GM23338 (cell line): ENCODE measurements at regions not wholly inside any gene's neighbourhood (a gene's known extent, or its start where the extent isn't known, plus 50 kb on each side); places are given as distances from the start of the nearest gene placed in this dataset.

Source experiments
- ATAC-seq: fragments of 200-7000 bp; cut with Tn5 transposase; 3 replicates; pipeline ENCODE4 v1.9.1; 2020
- DNase-seq: peaks from one replicate; pipeline ENCODE4 v3.0.0-alpha.2; 2015; ENCODE audit warnings: low spot score
- H2AFZ ChIP-seq: fragments of 200-600 bp; sonication (generic); 2 replicates; pipeline ENCODE4 v1.8.0; 2016; ENCODE audit warnings: antibody characterized with exemption, mild to moderate bottlenecking, moderate library complexity
- H3F3A ChIP-seq: fragments of 200-600 bp; sonication (generic); replicated peaks from 2 replicates; pipeline ENCODE4 v1.8.0; 2017; ENCODE audit warnings: antibody characterized with exemption, mixed run types, low read depth
- H3K27ac ChIP-seq: fragments of 200-600 bp; sonication (generic); 2 replicates; pipeline ENCODE4 v1.6.1; 2016; ENCODE audit warnings: low read depth
- H3K27me3 ChIP-seq: fragments of 200-600 bp; sonication (generic); 2 replicates; pipeline ENCODE4 v1.8.0; 2016; ENCODE audit warnings: mild to moderate bottlenecking, mixed run types, moderate library complexity; ENCODE audit not compliant: insufficient read depth
- H3K36me3 ChIP-seq: fragments of 200-600 bp; sonication (generic); 2 replicates; pipeline ENCODE4 v1.8.0; 2016; ENCODE audit warnings: mild to moderate bottlenecking; ENCODE audit not compliant: insufficient read depth
- H3K4me1 ChIP-seq: fragments of 200-600 bp; sonication (generic); 2 replicates; pipeline ENCODE4 v1.8.0; 2016; ENCODE audit warnings: mild to moderate bottlenecking, moderate library complexity; ENCODE audit not compliant: insufficient read depth
- H3K4me2 ChIP-seq: fragments of 200-600 bp; sonication (generic); 2 replicates; pipeline ENCODE4 v1.7.1; 2017; ENCODE audit warnings: mixed run types
- H3K4me3 ChIP-seq: fragments of 200-600 bp; sonication (generic); 2 replicates; pipeline ENCODE4 v1.6.1; 2016; ENCODE audit warnings: mixed run types
- H3K79me2 ChIP-seq: fragments of 200-600 bp; sonication (generic); replicated peaks from 2 replicates; pipeline ENCODE4 v1.8.0; 2017; ENCODE audit warnings: mild to moderate bottlenecking; ENCODE audit not compliant: insufficient read depth
- H3K9me2 ChIP-seq: fragments of 200-600 bp; sonication (generic); 2 replicates; pipeline ENCODE4 v1.8.0; 2017; ENCODE audit not compliant: insufficient read depth
- H4K20me1 ChIP-seq: fragments of 200-600 bp; sonication (generic); replicated peaks from 2 replicates; pipeline ENCODE4 v1.8.0; 2017; ENCODE audit warnings: mild to moderate bottlenecking; ENCODE audit not compliant: insufficient read depth
- H3K27ac Mint-ChIP-seq: 2 replicates; pipeline ENCODE4 v1.8.0; 2020; ENCODE audit warnings: inconsistent platforms, mild to moderate bottlenecking, moderate library complexity, mixed read lengths
- H3K27me3 Mint-ChIP-seq: 3 replicates; pipeline ENCODE4 v1.8.0; 2022; ENCODE audit warnings: low read depth, mild to moderate bottlenecking, moderate library complexity, mixed read lengths, inconsistent platforms; ENCODE audit not compliant: insufficient read depth, poor library complexity
- H3K36me3 Mint-ChIP-seq: 3 replicates; pipeline ENCODE4 v1.8.0; 2021; ENCODE audit warnings: low read depth, mild to moderate bottlenecking, inconsistent platforms, moderate library complexity, mixed read lengths
- H3K4me1 Mint-ChIP-seq: 3 replicates; pipeline ENCODE4 v1.8.0; 2020; ENCODE audit warnings: mild to moderate bottlenecking, inconsistent platforms, mixed read lengths
- H3K4me3 Mint-ChIP-seq: 3 replicates; pipeline ENCODE4 v1.8.0; 2021; ENCODE audit warnings: moderate library complexity, mild to moderate bottlenecking, inconsistent platforms, mixed read lengths
- H3K9me3 Mint-ChIP-seq: 3 replicates; pipeline ENCODE4 v1.8.0; 2020; ENCODE audit warnings: moderate library complexity, mild to moderate bottlenecking, inconsistent platforms, mixed read lengths
- CREB1 ChIP-seq: fragments of 250-450 bp; sonication (Bioruptor Pico); IDR thresholded peaks from 2 replicates; pipeline ENCODE4 v1.5.0; 2020; ENCODE audit warnings: low read depth, mild to moderate bottlenecking, moderate library complexity
- CTCF ChIP-seq, 2 experiments: fragments of 200-600 bp in 1 of 2; sonication (generic) in 1 of 2; conservative IDR thresholded peaks; 2 replicates each; pipeline versions ENCODE4 v1.5.1 to v1.6.1; 2016 to 2017; ENCODE audit warnings: antibody characterized with exemption in 2 of 2, low read depth in 2 of 2, mild to moderate bottlenecking in 2 of 2, moderate library complexity in 1 of 2
- ETS1 ChIP-seq: IDR thresholded peaks from 2 replicates; pipeline ENCODE4 v1.6.1; 2016; ENCODE audit warnings: antibody characterized with exemption
- EZH2 ChIP-seq: fragments of 200-600 bp; sonication (generic); IDR thresholded peaks from one replicate; pipeline ENCODE4 v1.8.0; 2017; ENCODE audit warnings: antibody characterized with exemption, mild to moderate bottlenecking, low read depth; ENCODE audit not compliant: unreplicated experiment
- EZH2phosphoT487 ChIP-seq: fragments of 200-600 bp; sonication (generic); IDR thresholded peaks from one replicate; pipeline ENCODE4 v1.8.1; 2018; ENCODE audit warnings: antibody characterized with exemption; ENCODE audit not compliant: unreplicated experiment
- JUNB ChIP-seq: IDR thresholded peaks from one replicate; pipeline ENCODE4 v1.6.1; 2016; ENCODE audit warnings: antibody characterized with exemption; ENCODE audit not compliant: unreplicated experiment
- NANOG ChIP-seq: IDR thresholded peaks from 2 replicates; pipeline ENCODE4 v1.6.1; 2016; ENCODE audit warnings: antibody characterized with exemption, borderline replicate concordance
- POLR2AphosphoS5 ChIP-seq: IDR thresholded peaks from 2 replicates; pipeline ENCODE4 v1.6.1; 2016; ENCODE audit warnings: antibody characterized with exemption, low read depth
- REST ChIP-seq: IDR thresholded peaks from one replicate; pipeline ENCODE4 v1.6.1; 2018; ENCODE audit warnings: antibody characterized with exemption; ENCODE audit not compliant: unreplicated experiment
- STAT1 ChIP-seq: IDR thresholded peaks from one replicate; pipeline ENCODE4 v1.6.1; 2016; ENCODE audit warnings: antibody characterized with exemption; ENCODE audit not compliant: unreplicated experiment
- ZNF114 ChIP-seq: fragments of 250-450 bp; sonication (Bioruptor Pico); IDR thresholded peaks from 2 replicates; pipeline ENCODE4 v1.5.0; 2020; ENCODE audit warnings: mild to moderate bottlenecking, moderate library complexity
- ZNF331 ChIP-seq: fragments of 250-450 bp; sonication (Bioruptor Pico); IDR thresholded peaks from 2 replicates; pipeline ENCODE4 v1.5.0; 2020; ENCODE audit warnings: low read depth, mild to moderate bottlenecking, moderate library complexity
- ZNF462 ChIP-seq: fragments of 250-450 bp; sonication (Bioruptor Pico); IDR thresholded peaks from 2 replicates; pipeline ENCODE4 v1.5.0; 2020; ENCODE audit warnings: mild to moderate bottlenecking, moderate library complexity

GRCh38 chr13:86121881-86122280, 322.7 kb upstream of the SLITRK6 start:
- no peaks in the 10 kb centered on the region for H3K79me2 ChIP-seq
- H3F3A ChIP-seq, result no peaks in the 10 kb centered on the region
- no peak for DNase-seq
- no peaks in the 10 kb centered on the region for H3K36me3 ChIP-seq
- TF ChIP-seq NANOG (no peak), ETS1 (no peak), CTCF (conservative IDR thresholded peaks at IDR 0.05; ENCODE audit: low read depth in 2 of 2) (no peak), ZNF462 (CRISPR knock-in tag) (no peak), REST (no peak), JUNB (no peak), CREB1 (no peak), EZH2phosphoT487 (no peak), POLR2AphosphoS5 (no peak), STAT1 (no peak), ZNF114 (CRISPR knock-in tag) (no peak), ZNF331 (no peak), EZH2 (no peak)
- Mint-ChIP-seq H3K27ac (no peak overlapping the region), H3K27me3 (no peaks in the 10 kb centered on the region), H3K9me3 (no peaks in the 10 kb centered on the region), H3K4me1 (no peaks in the 10 kb centered on the region; the same call in 2 of the 3 replicates), H3K36me3 (no peaks in the 10 kb centered on the region), H3K4me3 (no peak overlapping the region)
- no peaks in the 10 kb centered on the region for H3K27me3 ChIP-seq
- no peak for ATAC-seq
- H4K20me1 ChIP-seq, result no peaks in the 10 kb centered on the region
- H3K4me3 ChIP-seq, result no peak overlapping the region
- H3K4me2 ChIP-seq, result no peak overlapping the region
- H3K9me2 ChIP-seq, result no peaks in the 10 kb centered on the region; the same call in 1 of the 2 replicates
- no peaks in the 10 kb centered on the region for H3K4me1 ChIP-seq
- H3K27ac ChIP-seq, result no peak overlapping the region
- H2AFZ ChIP-seq, result no peak overlapping the region
